GM19438 (cell line): ENCODE measurements at regions not wholly inside any gene's neighbourhood (a gene's known extent, or its start where the extent isn't known, plus 50 kb on each side); places are given as distances from the start of the nearest gene placed in this dataset.
A peak's percentile ranks its signal among the peaks of the same experiment; 100 is the strongest.
"Not testable (repeated sequence)": the region's sequence is repeated elsewhere in the genome, so short reads cannot be mapped to it uniquely, and the experiment has no call there.

Experiments used
- ATAC-seq: cut with Tn5 transposase; IDR thresholded peaks from one replicate; pipeline ENCODE4 v1.9.1; 2021; ENCODE audit warnings: low read depth; ENCODE audit not compliant: unreplicated experiment

DNA sequence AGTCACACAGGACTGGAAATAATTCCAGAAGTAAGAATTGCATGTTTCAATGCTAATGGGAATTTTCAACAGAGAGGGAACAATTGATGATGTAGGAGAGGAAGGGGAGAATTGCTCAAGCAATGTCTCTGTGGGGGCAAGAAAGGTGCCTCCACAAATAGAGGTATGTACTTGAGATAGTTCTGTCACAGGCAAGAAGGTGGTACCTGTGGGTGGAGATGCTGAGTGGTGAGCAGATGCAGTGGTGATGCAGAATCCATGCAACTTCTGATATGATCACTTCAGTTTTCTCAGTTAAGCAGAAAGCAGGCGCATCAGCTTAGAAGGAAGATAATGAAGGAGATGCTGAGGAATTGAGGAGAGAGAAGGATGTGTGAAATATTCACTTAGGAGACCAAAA is 55.1 kb upstream of the SEC24B start:
- no peak for ATAC-seq

DNA sequence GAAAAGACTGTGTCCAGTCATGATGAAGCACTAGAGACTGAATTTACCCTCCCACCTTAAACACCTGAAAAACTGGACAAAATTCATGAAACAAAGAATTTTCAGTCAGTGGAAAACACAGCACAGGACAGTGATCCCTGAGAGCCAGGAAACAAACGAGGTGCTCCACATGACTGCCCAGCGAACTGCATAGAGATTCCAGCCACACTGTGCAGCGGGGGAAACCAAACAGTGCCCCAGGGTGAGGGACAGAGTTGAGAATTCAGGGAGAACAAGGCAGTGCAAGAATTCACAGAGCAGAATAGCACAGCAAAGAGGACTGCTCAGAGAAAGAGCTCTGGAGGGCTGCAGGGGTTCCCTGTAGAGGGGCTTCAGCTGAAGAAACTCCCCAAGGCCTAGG is 55.5 kb upstream of the SEC24B start:
- ATAC-seq, result no peak

- ATAC-seq, result no peak
These were observed 57.7 kb upstream of the SEC24B start for GRCh38 chr4:109375778-109376414.

- no peak for ATAC-seq
These were observed 65.0 kb upstream of the SEC24B start for GRCh38 chr4:109368661-109369060.

DNA sequence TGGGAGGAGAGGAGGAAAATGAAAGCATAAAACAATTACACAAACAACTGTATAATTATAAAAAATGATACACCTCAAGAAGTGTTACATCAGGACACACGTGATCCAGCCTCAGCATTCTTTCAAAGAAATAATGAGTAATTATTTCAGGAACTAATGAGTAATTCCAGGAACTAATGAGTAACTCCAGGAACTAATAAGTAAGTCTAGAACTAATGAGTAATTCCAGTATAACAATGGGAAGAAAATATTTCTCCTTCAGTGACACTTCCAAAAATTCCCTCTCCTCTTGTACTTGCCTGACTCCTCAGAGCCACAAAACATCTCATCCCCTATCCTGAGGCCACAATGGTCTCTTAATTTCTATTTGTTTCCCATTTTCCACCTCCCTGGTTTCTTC is 63.5 kb upstream of the COL25A1 start:
- no peak for ATAC-seq

GRCh38 chr4:109365297-109365696 is 62.8 kb upstream of the COL25A1 start:
- ATAC-seq, result not testable (repeated sequence)

DNA sequence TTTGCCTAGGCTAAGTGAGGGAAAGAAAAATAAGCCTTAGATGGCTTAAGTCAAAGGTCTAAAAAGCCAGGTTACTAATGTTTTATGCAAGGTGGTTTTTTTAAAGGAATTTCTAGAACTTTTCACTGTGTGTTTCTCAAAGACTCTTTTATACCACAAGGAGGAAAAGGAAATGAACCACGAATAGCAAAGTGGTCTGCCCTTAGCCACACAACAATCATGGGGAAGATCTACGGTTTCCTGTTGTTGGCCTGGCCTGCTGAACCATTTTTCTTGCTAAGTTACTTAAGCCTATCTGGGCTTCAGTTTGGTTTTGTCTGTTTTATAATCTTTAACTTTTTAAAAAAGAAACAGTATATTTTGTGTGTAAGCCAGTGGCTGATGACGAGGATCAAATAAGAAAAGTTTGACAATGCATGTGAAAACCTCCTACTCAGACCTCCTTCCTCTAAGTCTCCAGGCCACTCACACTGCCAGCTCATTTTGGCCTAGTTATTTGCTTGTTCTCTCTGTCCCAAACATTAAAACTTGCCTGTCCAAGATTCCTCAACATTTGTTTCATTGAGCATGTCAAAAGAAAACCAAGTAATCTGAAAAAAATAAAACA is 56.7 kb upstream of the COL25A1 start:
- ATAC-seq, result peak; percentile 82

- no peak for ATAC-seq
These were observed 53.4 kb upstream of the COL25A1 start for GRCh38 chr4:109355835-109356234.

GRCh38 chr4:109352941-109353340 is 50.5 kb upstream of the COL25A1 start:
- no peak for ATAC-seq
